ENCODE measurements at regions not wholly inside any gene's neighbourhood (a gene's known extent, or its start where the extent isn't known, plus 50 kb on each side); places are given as distances from the start of the nearest gene placed in this dataset.

DNA sequence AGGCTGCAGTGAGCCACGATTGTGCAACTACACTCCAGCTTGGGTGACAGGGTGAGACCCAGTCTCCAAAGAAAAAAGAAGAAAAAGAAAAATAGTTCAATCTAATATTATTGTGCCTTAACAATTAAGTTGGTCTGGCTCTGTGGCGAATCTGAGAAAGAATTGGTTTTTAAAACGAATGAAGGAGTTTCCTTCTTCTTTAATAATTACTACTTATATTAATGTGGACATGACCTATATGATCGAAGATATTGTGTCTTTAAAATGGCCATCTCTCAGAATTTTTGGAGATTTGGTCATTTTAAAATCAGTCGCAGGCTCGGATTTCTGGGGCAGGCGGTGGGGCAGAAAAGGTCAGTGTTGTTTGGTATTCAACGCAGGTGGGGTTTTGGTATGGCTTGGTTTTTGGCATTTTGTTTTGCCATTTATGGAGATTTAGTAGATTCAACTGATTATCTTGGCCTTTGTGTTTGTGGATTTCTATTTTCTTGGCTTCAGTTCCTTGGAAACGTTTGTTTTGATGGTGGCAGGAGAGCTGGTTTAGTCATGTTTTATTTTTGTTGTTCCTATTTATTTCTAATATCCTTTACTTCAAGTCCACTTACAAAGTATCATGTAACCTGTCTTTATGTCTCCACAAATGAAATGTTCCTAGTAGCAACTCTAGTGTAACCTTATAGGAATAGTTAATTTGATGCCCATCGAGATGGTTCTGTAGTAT is 178.8 kb upstream of the MKLN1 start:
- Mint-ChIP-seq H3K4me3 (no peak overlapping the region), H3K36me3 (no peaks in the 10 kb centered on the region), H3K4me1 (no peaks in the 10 kb centered on the region), H3K27me3 (ENCODE audit: low read depth) (no peaks in the 10 kb centered on the region), H3K27ac (no peak overlapping the region), H3K9me3 (peaks cover 2% of the 10 kb centered on the region; the same call in 1 of the 2 replicates)
- TF ChIP-seq, protein P1, sequence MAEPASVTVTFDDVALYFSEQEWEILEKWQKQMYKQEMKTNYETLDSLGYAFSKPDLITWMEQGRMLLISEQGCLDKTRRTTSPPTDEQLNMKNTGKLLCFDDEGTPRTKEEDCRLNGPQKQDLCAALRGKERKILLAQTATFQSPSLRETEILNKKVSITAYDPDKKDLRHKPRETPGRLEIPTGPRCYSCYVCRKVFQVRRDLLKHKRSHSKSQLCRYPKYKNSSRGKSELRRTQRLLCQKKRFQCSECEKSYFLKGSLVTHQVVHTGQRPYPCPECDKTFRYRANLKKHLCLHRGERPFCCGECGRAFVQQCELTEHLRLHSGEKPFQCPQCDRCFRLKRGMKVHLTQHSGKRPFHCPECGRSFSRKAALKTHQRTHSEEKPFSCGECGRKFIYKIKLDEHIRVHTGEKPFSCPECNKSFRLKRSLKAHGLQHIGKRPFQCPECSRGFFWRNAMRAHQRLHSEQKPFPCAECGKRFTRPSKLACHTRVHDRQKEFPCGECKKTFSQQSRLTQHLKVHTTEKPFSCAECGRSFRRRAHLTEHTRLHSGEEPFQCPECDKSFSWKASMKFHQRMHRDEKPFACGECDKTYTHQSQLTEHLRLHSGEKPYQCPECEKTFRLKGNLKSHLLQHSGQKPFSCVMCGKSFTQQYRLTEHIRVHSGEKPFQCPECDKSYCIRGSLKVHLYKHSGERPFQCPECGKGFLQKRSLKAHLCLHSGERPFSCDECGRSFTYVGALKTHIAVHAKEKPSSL (CRISPR knock-in tag; conservative IDR thresholded peaks at IDR 0.05): no peak
- TF ChIP-seq SOX15 (CRISPR knock-in tag; IDR thresholded peaks at IDR 0.05): no peak
- TF ChIP-seq, protein P2, sequence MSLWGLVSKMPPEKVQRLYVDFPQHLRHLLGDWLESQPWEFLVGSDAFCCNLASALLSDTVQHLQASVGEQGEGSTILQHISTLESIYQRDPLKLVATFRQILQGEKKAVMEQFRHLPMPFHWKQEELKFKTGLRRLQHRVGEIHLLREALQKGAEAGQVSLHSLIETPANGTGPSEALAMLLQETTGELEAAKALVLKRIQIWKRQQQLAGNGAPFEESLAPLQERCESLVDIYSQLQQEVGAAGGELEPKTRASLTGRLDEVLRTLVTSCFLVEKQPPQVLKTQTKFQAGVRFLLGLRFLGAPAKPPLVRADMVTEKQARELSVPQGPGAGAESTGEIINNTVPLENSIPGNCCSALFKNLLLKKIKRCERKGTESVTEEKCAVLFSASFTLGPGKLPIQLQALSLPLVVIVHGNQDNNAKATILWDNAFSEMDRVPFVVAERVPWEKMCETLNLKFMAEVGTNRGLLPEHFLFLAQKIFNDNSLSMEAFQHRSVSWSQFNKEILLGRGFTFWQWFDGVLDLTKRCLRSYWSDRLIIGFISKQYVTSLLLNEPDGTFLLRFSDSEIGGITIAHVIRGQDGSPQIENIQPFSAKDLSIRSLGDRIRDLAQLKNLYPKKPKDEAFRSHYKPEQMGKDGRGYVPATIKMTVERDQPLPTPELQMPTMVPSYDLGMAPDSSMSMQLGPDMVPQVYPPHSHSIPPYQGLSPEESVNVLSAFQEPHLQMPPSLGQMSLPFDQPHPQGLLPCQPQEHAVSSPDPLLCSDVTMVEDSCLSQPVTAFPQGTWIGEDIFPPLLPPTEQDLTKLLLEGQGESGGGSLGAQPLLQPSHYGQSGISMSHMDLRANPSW (CRISPR knock-in tag; conservative IDR thresholded peaks at IDR 0.05; ENCODE audit: low read depth): no peak
- TF ChIP-seq, protein P3, sequence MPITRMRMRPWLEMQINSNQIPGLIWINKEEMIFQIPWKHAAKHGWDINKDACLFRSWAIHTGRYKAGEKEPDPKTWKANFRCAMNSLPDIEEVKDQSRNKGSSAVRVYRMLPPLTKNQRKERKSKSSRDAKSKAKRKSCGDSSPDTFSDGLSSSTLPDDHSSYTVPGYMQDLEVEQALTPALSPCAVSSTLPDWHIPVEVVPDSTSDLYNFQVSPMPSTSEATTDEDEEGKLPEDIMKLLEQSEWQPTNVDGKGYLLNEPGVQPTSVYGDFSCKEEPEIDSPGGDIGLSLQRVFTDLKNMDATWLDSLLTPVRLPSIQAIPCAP (CRISPR knock-in tag; IDR thresholded peaks at IDR 0.05): no peak
- TF ChIP-seq FOXJ3 (CRISPR knock-in tag; IDR thresholded peaks at IDR 0.05; ENCODE audit: borderline replicate concordance): no peak
- TF ChIP-seq ZNF121 (CRISPR knock-in tag; IDR thresholded peaks at IDR 0.05): no peak
- CTCF ChIA-PET: interaction anchor here (0.7 kb wide), 1 partner anchor 123 kb away, joined by 3 read pairs; no protein-coding TSS in a partner anchor
- DNase-seq (ENCODE audit: low spot score) (no peak), ATAC-seq (no peak)
- POLR2A ChIA-PET: no interaction called here

DNA sequence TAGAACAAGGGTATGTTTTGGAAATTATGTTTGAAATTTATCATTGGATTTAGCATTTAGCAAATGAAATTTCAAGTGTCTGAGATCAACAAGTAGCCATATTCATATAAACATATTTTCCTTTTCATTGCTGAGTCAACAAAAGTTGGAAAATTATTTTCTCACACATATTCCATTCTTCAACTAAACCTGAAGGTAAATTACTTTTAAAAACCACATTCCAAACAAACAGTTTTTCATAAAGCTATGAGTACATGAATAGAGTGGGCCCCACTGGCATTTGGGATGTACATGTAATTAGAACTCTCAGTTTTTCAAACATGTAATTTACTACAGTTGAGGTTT is 178.3 kb upstream of the MKLN1 start:
- DNase-seq (ENCODE audit: low spot score) (no peak), ATAC-seq (no peak)
- Mint-ChIP-seq H3K36me3 (no peaks in the 10 kb centered on the region), H3K27me3 (ENCODE audit: low read depth) (no peaks in the 10 kb centered on the region), H3K27ac (no peak overlapping the region), H3K4me3 (no peak overlapping the region), H3K4me1 (no peaks in the 10 kb centered on the region), H3K9me3 (no peaks in the 10 kb centered on the region)
- ChIA-PET POLR2A (no interaction called here), CTCF (no interaction called here)
- TF ChIP-seq, protein P4, sequence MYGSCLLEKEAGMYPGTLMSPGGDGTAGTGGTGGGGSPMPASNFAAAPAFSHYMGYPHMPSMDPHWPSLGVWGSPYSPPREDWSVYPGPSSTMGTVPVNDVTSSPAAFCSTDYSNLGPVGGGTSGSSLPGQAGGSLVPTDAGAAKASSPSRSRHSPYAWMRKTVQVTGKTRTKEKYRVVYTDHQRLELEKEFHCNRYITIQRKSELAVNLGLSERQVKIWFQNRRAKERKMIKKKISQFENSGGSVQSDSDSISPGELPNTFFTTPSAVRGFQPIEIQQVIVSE (CRISPR knock-in tag; IDR thresholded peaks at IDR 0.05; ENCODE audit: borderline replicate concordance): no peak
- no peak for TF ChIP-seq RELA (CRISPR knock-in tag; IDR thresholded peaks at IDR 0.05; ENCODE audit: borderline replicate concordance)
- TF ChIP-seq, protein P5, sequence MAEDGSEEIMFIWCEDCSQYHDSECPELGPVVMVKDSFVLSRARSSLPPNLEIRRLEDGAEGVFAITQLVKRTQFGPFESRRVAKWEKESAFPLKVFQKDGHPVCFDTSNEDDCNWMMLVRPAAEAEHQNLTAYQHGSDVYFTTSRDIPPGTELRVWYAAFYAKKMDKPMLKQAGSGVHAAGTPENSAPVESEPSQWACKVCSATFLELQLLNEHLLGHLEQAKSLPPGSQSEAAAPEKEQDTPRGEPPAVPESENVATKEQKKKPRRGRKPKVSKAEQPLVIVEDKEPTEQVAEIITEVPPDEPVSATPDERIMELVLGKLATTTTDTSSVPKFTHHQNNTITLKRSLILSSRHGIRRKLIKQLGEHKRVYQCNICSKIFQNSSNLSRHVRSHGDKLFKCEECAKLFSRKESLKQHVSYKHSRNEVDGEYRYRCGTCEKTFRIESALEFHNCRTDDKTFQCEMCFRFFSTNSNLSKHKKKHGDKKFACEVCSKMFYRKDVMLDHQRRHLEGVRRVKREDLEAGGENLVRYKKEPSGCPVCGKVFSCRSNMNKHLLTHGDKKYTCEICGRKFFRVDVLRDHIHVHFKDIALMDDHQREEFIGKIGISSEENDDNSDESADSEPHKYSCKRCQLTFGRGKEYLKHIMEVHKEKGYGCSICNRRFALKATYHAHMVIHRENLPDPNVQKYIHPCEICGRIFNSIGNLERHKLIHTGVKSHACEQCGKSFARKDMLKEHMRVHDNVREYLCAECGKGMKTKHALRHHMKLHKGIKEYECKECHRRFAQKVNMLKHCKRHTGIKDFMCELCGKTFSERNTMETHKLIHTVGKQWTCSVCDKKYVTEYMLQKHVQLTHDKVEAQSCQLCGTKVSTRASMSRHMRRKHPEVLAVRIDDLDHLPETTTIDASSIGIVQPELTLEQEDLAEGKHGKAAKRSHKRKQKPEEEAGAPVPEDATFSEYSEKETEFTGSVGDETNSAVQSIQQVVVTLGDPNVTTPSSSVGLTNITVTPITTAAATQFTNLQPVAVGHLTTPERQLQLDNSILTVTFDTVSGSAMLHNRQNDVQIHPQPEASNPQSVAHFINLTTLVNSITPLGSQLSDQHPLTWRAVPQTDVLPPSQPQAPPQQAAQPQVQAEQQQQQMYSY (CRISPR knock-in tag; IDR thresholded peaks at IDR 0.05): no peak
- no peak for TF ChIP-seq NFATC4 (CRISPR knock-in tag; IDR thresholded peaks at IDR 0.05)
- TF ChIP-seq, protein P6, sequence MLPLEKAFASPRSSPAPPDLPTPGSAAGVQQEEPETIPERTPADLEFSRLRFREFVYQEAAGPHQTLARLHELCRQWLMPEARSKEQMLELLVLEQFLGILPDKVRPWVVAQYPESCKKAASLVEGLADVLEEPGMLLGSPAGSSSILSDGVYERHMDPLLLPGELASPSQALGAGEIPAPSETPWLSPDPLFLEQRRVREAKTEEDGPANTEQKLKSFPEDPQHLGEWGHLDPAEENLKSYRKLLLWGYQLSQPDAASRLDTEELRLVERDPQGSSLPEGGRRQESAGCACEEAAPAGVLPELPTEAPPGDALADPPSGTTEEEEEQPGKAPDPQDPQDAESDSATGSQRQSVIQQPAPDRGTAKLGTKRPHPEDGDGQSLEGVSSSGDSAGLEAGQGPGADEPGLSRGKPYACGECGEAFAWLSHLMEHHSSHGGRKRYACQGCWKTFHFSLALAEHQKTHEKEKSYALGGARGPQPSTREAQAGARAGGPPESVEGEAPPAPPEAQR (CRISPR knock-in tag; IDR thresholded peaks at IDR 0.05): no peak
- TF ChIP-seq ZNF396 (CRISPR knock-in tag; IDR thresholded peaks at IDR 0.05; ENCODE audit: borderline replicate concordance): no peak
- no peak for TF ChIP-seq MXD4 (CRISPR knock-in tag; IDR thresholded peaks at IDR 0.05; ENCODE audit: borderline replicate concordance)
- TF ChIP-seq, protein P7, sequence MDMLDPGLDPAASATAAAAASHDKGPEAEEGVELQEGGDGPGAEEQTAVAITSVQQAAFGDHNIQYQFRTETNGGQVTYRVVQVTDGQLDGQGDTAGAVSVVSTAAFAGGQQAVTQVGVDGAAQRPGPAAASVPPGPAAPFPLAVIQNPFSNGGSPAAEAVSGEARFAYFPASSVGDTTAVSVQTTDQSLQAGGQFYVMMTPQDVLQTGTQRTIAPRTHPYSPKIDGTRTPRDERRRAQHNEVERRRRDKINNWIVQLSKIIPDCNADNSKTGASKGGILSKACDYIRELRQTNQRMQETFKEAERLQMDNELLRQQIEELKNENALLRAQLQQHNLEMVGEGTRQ (CRISPR knock-in tag; IDR thresholded peaks at IDR 0.05): no peak
- TF ChIP-seq ELF4 (CRISPR knock-in tag; IDR thresholded peaks at IDR 0.05; ENCODE audit: low read depth): no peak
- TF ChIP-seq, protein P8, sequence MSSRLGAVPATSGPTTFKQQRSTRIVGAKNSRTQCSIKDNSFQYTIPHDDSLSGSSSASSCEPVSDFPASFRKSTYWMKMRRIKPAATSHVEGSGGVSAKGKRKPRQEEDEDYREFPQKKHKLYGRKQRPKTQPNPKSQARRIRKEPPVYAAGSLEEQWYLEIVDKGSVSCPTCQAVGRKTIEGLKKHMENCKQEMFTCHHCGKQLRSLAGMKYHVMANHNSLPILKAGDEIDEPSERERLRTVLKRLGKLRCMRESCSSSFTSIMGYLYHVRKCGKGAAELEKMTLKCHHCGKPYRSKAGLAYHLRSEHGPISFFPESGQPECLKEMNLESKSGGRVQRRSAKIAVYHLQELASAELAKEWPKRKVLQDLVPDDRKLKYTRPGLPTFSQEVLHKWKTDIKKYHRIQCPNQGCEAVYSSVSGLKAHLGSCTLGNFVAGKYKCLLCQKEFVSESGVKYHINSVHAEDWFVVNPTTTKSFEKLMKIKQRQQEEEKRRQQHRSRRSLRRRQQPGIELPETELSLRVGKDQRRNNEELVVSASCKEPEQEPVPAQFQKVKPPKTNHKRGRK (CRISPR knock-in tag; IDR thresholded peaks at IDR 0.05; ENCODE audit: borderline replicate concordance): no peak
- TF ChIP-seq NFYB (CRISPR knock-in tag; conservative IDR thresholded peaks at IDR 0.05; ENCODE audit: low read depth): no peak

Measured in WTC11 (cell line).